HL-60 (cell line): ENCODE measurements at regions not wholly inside any gene's neighbourhood (a gene's known extent, or its start where the extent isn't known, plus 50 kb on each side); places are given as distances from the start of the nearest gene placed in this dataset.

Source experiments
- CTCF ChIP-seq: IDR thresholded peaks from one replicate; pipeline ENCODE4 v1.5.1; 2011; ENCODE audit warnings: low read length, control low read depth, inconsistent platforms; ENCODE audit not compliant: insufficient read depth
- GABPA ChIP-seq: IDR thresholded peaks from 2 replicates; pipeline ENCODE4 v1.6.1; 2012; ENCODE audit warnings: low read depth
- POLR2AphosphoS5 ChIP-seq: IDR thresholded peaks from 2 replicates; pipeline ENCODE4 v1.6.1; 2012; ENCODE audit warnings: low read depth
- REST ChIP-seq: IDR thresholded peaks from 2 replicates; pipeline ENCODE4 v1.6.1; 2012; ENCODE audit warnings: low read depth; ENCODE audit not compliant: insufficient replicate concordance
- SPI1 ChIP-seq: IDR thresholded peaks from 2 replicates; pipeline ENCODE4 v1.6.1; 2012; ENCODE audit warnings: low read depth, mild to moderate bottlenecking, borderline replicate concordance

DNA sequence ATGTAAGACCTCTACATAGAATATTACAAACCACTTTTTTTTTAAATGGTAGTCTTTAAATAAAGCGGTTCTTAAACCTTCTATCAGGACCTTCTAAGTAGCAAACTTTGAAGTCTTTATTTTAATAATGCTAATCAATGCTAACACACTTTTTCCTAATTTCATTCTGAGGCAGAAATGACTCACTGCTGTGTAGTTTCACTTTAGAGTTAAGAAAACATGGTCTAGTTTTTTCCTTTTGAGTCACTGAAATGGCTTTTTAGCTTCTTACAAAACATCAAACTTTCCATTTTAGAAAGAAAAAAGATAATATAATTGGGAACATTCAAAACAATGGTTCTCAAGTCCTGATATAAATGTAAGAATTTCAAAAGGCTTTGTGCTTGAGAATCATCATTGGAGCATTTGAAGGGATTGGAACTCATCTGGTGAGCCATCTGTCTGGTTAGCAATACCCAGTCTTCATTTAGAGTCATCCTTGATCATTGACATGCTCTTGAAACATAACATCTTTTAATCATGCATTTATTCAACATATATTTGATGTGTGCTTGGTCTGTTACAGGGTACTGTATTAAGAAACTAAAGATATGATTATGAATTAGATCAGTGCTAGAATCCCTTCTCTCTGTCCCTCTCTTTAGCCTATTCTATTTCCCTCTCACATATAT is 258.3 kb upstream of the MON1B start:
- TF ChIP-seq REST (no peak), CTCF (no peak), POLR2AphosphoS5 (no peak), SPI1 (no peak), GABPA (no peak)
